ENCODE measurements at regions not wholly inside any gene's neighbourhood (a gene's known extent, or its start where the extent isn't known, plus 50 kb on each side); places are given as distances from the start of the nearest gene placed in this dataset.

- ChIA-PET POLR2A (no interaction called here), CTCF (interaction anchor here (1.6 kb wide), 1 partner anchor 12 kb away, joined by 3 read pairs; no protein-coding TSS in a partner anchor), SMC1A (ENCODE audit: uncharacterized antibody, unreplicated experiment) (interaction anchor here (1.6 kb wide), 1 partner anchor 12 kb away, joined by 4 read pairs; no protein-coding TSS in a partner anchor), RAD21 (ENCODE audit: unreplicated experiment) (no interaction called here)
- Histone ChIP-seq H3K27ac (ENCODE audit: control insufficient read depth, insufficient read depth) (no peak overlapping the region), H3K9ac (ENCODE audit: control insufficient read depth, insufficient read depth, low read length) (no peak overlapping the region), H3K79me2 (ENCODE audit: control insufficient read depth, insufficient read depth, low read length) (no peaks in the 10 kb centered on the region), H3K9me3 (replicated peaks; ENCODE audit: control insufficient read depth, insufficient read depth, low read length) (no peaks in the 10 kb centered on the region), H4K20me1 (ENCODE audit: control insufficient read depth, insufficient read depth) (no peaks in the 10 kb centered on the region), H3K36me3 (ENCODE audit: control insufficient read depth in 2 of 2, insufficient read depth in 2 of 2, low read length in 1 of 2) (no peaks in the 10 kb centered on the region), H3K27me3 (replicated peaks in 1 of 2; ENCODE audit: control insufficient read depth in 2 of 2, insufficient read depth in 2 of 2, low read length in 1 of 2) (no peaks in the 10 kb centered on the region), H3K4me3 (no peak overlapping the region), H2AFZ (ENCODE audit: control insufficient read depth, low read depth, low read length) (no peak overlapping the region), H3K4me2 (ENCODE audit: control insufficient read depth, insufficient read depth) (no peak overlapping the region), H3K4me1 (ENCODE audit: control insufficient read depth, insufficient read depth, low read length) (no peaks in the 10 kb centered on the region)
- FAIRE-seq (no peak), ATAC-seq (no peak), DNase-seq (ENCODE audit: low read depth, low spot score) (no peak)
- TF ChIP-seq ZNF687 (IDR thresholded peaks at IDR 0.05) (no peak), PAX5 (IDR thresholded peaks at IDR 0.05; ENCODE audit: borderline replicate concordance, low read depth, low read length) (no peak), PKNOX1 (IDR thresholded peaks at IDR 0.05) (no peak), NR2C2 (IDR thresholded peaks at IDR 0.05; ENCODE audit: borderline replicate concordance, control insufficient read depth, insufficient read length, low read depth) (no peak), POLR2AphosphoS2 (IDR thresholded peaks at IDR 0.05; ENCODE audit: low read depth, low read length) (no peak), MYB (IDR thresholded peaks at IDR 0.05; ENCODE audit: borderline replicate concordance, low read depth, low read length) (no peak), ELK1 (IDR thresholded peaks at IDR 0.05; ENCODE audit: low read depth, low read length) (no peak), IRF4 (IDR thresholded peaks at IDR 0.05; ENCODE audit: low read depth, low read length) (no peak), SRF (IDR thresholded peaks at IDR 0.05; ENCODE audit: low read depth in 2 of 2, low read length in 2 of 2) (no peak), BMI1 (IDR thresholded peaks at IDR 0.05; ENCODE audit: borderline replicate concordance) (no peak), ZBTB11 (CRISPR knock-in tag; IDR thresholded peaks at IDR 0.05) (no peak), CREM (IDR thresholded peaks at IDR 0.05; ENCODE audit: low read depth) (no peak), EZH2 (IDR thresholded peaks at IDR 0.05; ENCODE audit: borderline replicate concordance, control insufficient read depth, low read depth, low read length) (no peak), RELA (IDR thresholded peaks at IDR 0.05; ENCODE audit: borderline replicate concordance, partially characterized antibody) (no peak), CHD1 (IDR thresholded peaks at IDR 0.05; ENCODE audit: low read depth, low read length) (no peak)
- BruUV-seq (replicated peaks), result no TSS peak
- intact Hi-C loops (cut with micrococcal nuclease; ENCODE audit: unreplicated experiment) (no loop called here), in situ Hi-C loops (cut with MboI) (no loop called here)
- WGBS (ENCODE audit: insufficient coverage, insufficient replicate concordance, low lambda C conversion rate, missing lambda C conversion rate), result 15% methylated on average over 4 of the region's 4 CpGs
These were observed 131.8 kb upstream of the CTTNBP2 start for GRCh38 chr7:118005026-118005425.
